Small intestine (tissue), 7 donors: ENCODE measurements at regions not wholly inside any gene's neighbourhood (a gene's known extent, or its start where the extent isn't known, plus 50 kb on each side); places are given as distances from the start of the nearest gene placed in this dataset.

Experiments
- DNase-seq, 2 donors: peaks; one replicate each; pipeline versions ENCODE4 v3.0.0 to v3.0.0-alpha.2; 2013
- FAIRE-seq: peaks from 2 replicates; lab custom pipeline; 2012; peaks lifted over from hg19 to GRCh38; lab: Jason Lieb, UNC
- H3K27ac ChIP-seq, 3 donors: one replicate each; pipeline ENCODE4 v1.5.1; 2013; ENCODE audit warnings: low read length in 2 of 3, mild to moderate bottlenecking in 2 of 3, control low read depth in 1 of 3, inconsistent platforms in 1 of 3, low read depth in 1 of 3, moderate library complexity in 1 of 3
- H3K27me3 ChIP-seq, 3 donors: one replicate each; pipeline ENCODE4 v1.6.1; 2013; ENCODE audit warnings: low read length in 3 of 3, inconsistent platforms in 1 of 3; ENCODE audit not compliant: control insufficient read depth in 3 of 3, insufficient read depth in 3 of 3
- H3K36me3 ChIP-seq, 3 donors: one replicate each; pipeline ENCODE4 v1.6.1; 2013; ENCODE audit warnings: low read length in 3 of 3, inconsistent platforms in 1 of 3, low read depth in 1 of 3, mild to moderate bottlenecking in 1 of 3, moderate library complexity in 1 of 3; ENCODE audit not compliant: control insufficient read depth in 3 of 3, insufficient read depth in 2 of 3
- H3K4me1 ChIP-seq, 3 donors: one replicate each; pipeline ENCODE4 v1.6.1; 2013; ENCODE audit warnings: low read length in 2 of 3, inconsistent platforms in 1 of 3, low read depth in 1 of 3, mild to moderate bottlenecking in 1 of 3, moderate library complexity in 1 of 3; ENCODE audit not compliant: control insufficient read depth in 3 of 3, insufficient read depth in 2 of 3
- H3K4me3 ChIP-seq, 3 donors: one replicate each; pipeline ENCODE4 v1.5.1; 2013; ENCODE audit warnings: low read length in 3 of 3, control low read depth in 1 of 3, inconsistent platforms in 1 of 3, low read depth in 1 of 3, mild to moderate bottlenecking in 1 of 3, moderate library complexity in 1 of 3
- H3K9me3 ChIP-seq, 2 donors: one replicate each; pipeline ENCODE4 v1.6.1; 2013; ENCODE audit warnings: low read depth in 1 of 2, low read length in 1 of 2; ENCODE audit not compliant: control insufficient read depth in 2 of 2, insufficient read depth in 1 of 2
- WGBS, 3 donors: extraction: QIAGEN DNeasy Blood & Tissue Kit; methylation state at CpG; one replicate each; pipeline ENCODE4 v1.1.7; 2013; 5-methylcytosine and 5-hydroxymethylcytosine counted together
- donor health status: healthy with polysubstance abuse.
- donor health status: control.
- donor health status: control.
- donor health status: Bipolar disorder and iron deficiency.
- donor health status: healthy.

- no peaks in the 10 kb centered on the region for H3K4me1 ChIP-seq
- DNase-seq, result no peak
- H3K27ac ChIP-seq, result no peak overlapping the region
- no peaks in the 10 kb centered on the region for H3K27me3 ChIP-seq
- no peak overlapping the region for H3K4me3 ChIP-seq
- H3K9me3 ChIP-seq, result no peaks in the 10 kb centered on the region
- FAIRE-seq, result no peak
- WGBS, 3 donors, result 0 to 76% (median 35%) methylated on average over 1 of the region's 1 CpG
- H3K36me3 ChIP-seq, result no peaks in the 10 kb centered on the region
Observed at GRCh38 chr5:58351190-58351589, 108.7 kb downstream of the PLK2 start.

GRCh38 chr5:58348996-58349728 is 110.7 kb downstream of the PLK2 start:
- H3K4me1 ChIP-seq, result no peaks in the 10 kb centered on the region
- H3K9me3 ChIP-seq, result no peaks in the 10 kb centered on the region
- FAIRE-seq (no peak), DNase-seq (no peak)
- H3K27me3 ChIP-seq, result no peaks in the 10 kb centered on the region
- no peak overlapping the region for H3K27ac ChIP-seq
- 85 to 91% (median 87%) methylated on average over 6 of the region's 6 CpGs for WGBS, 3 donors
- H3K4me3 ChIP-seq, result no peak overlapping the region
- no peaks in the 10 kb centered on the region for H3K36me3 ChIP-seq

- Histone ChIP-seq H3K9me3 (no peaks in the 10 kb centered on the region), H3K27ac (no peak overlapping the region), H3K27me3 (no peaks in the 10 kb centered on the region), H3K4me1 (no peaks in the 10 kb centered on the region), H3K36me3 (no peaks in the 10 kb centered on the region), H3K4me3 (no peak overlapping the region)
- DNase-seq (no peak), FAIRE-seq (no peak)
- 81 to 86% (median 83%) methylated on average over 4 of the region's 4 CpGs for WGBS, 3 donors
Observed at GRCh38 chr5:58346041-58346440, 113.8 kb downstream of the PLK2 start.

- Histone ChIP-seq H3K27me3 (no peaks in the 10 kb centered on the region), H3K4me1 (no peaks in the 10 kb centered on the region), H3K9me3 (no peaks in the 10 kb centered on the region), H3K36me3 (no peaks in the 10 kb centered on the region), H3K4me3 (no peak overlapping the region), H3K27ac (no peak overlapping the region)
- no peak for DNase-seq
- peak; percentile 5 for FAIRE-seq
- WGBS, 3 donors, result 60 to 85% (median 83%) methylated on average over 2 of the region's 2 CpGs
Observed at GRCh38 chr5:58341476-58341875, 118.4 kb downstream of the PLK2 start.

- no peak for DNase-seq
- FAIRE-seq, result no peak
- no peaks in the 10 kb centered on the region for H3K4me1 ChIP-seq
- no peaks in the 10 kb centered on the region for H3K27me3 ChIP-seq
- H3K36me3 ChIP-seq, result no peaks in the 10 kb centered on the region
- H3K9me3 ChIP-seq, result no peaks in the 10 kb centered on the region
- H3K27ac ChIP-seq, result no peak overlapping the region
- no peak overlapping the region for H3K4me3 ChIP-seq
Observed at GRCh38 chr5:58335518-58335917, 124.4 kb downstream of the PLK2 start.

GRCh38 chr5:58334035-58334434 is 125.9 kb downstream of the PLK2 start:
- H3K4me1 ChIP-seq, result no peaks in the 10 kb centered on the region
- no peaks in the 10 kb centered on the region for H3K36me3 ChIP-seq
- H3K27me3 ChIP-seq, result no peaks in the 10 kb centered on the region
- no peaks in the 10 kb centered on the region for H3K9me3 ChIP-seq
- no peak overlapping the region for H3K27ac ChIP-seq
- no peak for FAIRE-seq
- DNase-seq, result no peak
- H3K4me3 ChIP-seq, result no peak overlapping the region

GRCh38 chr5:58330781-58331180 is 129.1 kb downstream of the PLK2 start:
- Histone ChIP-seq H3K27me3 (no peaks in the 10 kb centered on the region), H3K4me1 (no peaks in the 10 kb centered on the region), H3K4me3 (no peak overlapping the region), H3K36me3 (no peaks in the 10 kb centered on the region), H3K9me3 (no peaks in the 10 kb centered on the region), H3K27ac (no peak overlapping the region)
- DNase-seq (no peak), FAIRE-seq (no peak)
- 49 to 89% (median 54%) methylated on average over 2 of the region's 2 CpGs for WGBS, 3 donors

- H3K4me3 ChIP-seq, result no peak overlapping the region
- no peaks in the 10 kb centered on the region for H3K9me3 ChIP-seq
- 43 to 78% (median 71%) methylated on average over 1 of the region's 1 CpG for WGBS, 3 donors
Observed at GRCh38 chr5:58327289-58327688, 132.6 kb downstream of the PLK2 start.

GRCh38 chr5:58326022-58326421 is 133.9 kb downstream of the PLK2 start:
- DNase-seq, result no peak
- H3K9me3 ChIP-seq, result no peaks in the 10 kb centered on the region
- no peaks in the 10 kb centered on the region for H3K27me3 ChIP-seq
- H3K36me3 ChIP-seq, result no peaks in the 10 kb centered on the region
- FAIRE-seq, result no peak
- H3K4me1 ChIP-seq, result no peaks in the 10 kb centered on the region
- H3K27ac ChIP-seq, result no peak overlapping the region
- 38 to 58% (median 39%) methylated on average over 1 of the region's 1 CpG for WGBS, 3 donors
- H3K4me3 ChIP-seq, result no peak overlapping the region

More at GRCh38 chr5:58327289-58327688, 132.6 kb downstream of the PLK2 start:
- no peak for FAIRE-seq
- no peak for DNase-seq
- H3K36me3 ChIP-seq, result no peaks in the 10 kb centered on the region
- no peaks in the 10 kb centered on the region for H3K27me3 ChIP-seq
- no peaks in the 10 kb centered on the region for H3K4me1 ChIP-seq
- H3K27ac ChIP-seq, result no peak overlapping the region
